ENCODE measurements at regions not wholly inside any gene's neighbourhood (a gene's known extent, or its start where the extent isn't known, plus 50 kb on each side); places are given as distances from the start of the nearest gene placed in this dataset.
"Not testable (repeated sequence)": the region's sequence is repeated elsewhere in the genome, so short reads cannot be mapped to it uniquely, and the experiment has no call there.

DNA sequence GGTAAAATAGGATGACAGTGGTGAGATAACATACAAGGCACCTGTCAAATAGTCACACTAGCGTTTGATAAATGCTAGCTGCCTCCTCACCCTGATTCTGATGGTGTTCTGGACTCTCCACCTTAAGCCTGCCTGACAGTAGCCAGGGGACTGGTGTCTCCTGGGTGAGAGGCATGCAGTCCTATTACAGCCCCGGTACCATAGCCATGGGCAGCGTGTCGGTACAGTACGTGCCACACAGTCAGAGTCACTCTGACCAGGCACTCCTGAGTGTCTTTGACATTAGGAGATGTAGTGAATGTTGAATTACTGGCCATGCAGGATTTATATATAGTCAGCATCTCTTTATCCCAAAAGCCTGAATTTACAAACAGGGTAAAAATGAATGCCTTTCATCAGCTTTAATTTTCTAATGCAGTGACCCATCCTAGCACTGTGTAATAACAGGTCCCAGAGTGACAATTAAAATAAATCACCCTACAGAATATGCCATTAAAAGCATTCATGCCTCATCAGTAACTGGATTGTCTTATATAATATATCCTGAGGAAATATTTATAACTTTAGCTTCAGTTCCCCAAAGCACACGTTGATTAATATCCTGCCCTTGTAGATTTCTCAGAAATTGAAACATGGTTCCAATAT lies 760.3 kb upstream of the SOX11 start:
- Histone ChIP-seq H3K9me3 (no peaks in the 10 kb centered on the region), H3K4me3 (replicated peaks in 1 of 3) (no peak overlapping the region), H3K36me3 (no peaks in the 10 kb centered on the region), H3K27ac (no peak overlapping the region), H3K27me3 (no peaks in the 10 kb centered on the region), H3K4me1 (no peaks in the 10 kb centered on the region)
- 88 to 90% methylated on average over 6 of the region's 6 CpGs for WGBS, 2 donors
- intact Hi-C loops (cut with DNase I): no loop called here
- no peak for DNase-seq
- TF ChIP-seq POLR2A (IDR thresholded peaks at IDR 0.05): no peak
- TF ChIP-seq, protein P1, sequence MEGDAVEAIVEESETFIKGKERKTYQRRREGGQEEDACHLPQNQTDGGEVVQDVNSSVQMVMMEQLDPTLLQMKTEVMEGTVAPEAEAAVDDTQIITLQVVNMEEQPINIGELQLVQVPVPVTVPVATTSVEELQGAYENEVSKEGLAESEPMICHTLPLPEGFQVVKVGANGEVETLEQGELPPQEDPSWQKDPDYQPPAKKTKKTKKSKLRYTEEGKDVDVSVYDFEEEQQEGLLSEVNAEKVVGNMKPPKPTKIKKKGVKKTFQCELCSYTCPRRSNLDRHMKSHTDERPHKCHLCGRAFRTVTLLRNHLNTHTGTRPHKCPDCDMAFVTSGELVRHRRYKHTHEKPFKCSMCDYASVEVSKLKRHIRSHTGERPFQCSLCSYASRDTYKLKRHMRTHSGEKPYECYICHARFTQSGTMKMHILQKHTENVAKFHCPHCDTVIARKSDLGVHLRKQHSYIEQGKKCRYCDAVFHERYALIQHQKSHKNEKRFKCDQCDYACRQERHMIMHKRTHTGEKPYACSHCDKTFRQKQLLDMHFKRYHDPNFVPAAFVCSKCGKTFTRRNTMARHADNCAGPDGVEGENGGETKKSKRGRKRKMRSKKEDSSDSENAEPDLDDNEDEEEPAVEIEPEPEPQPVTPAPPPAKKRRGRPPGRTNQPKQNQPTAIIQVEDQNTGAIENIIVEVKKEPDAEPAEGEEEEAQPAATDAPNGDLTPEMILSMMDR (IDR thresholded peaks at IDR 0.05): no peak

DNA sequence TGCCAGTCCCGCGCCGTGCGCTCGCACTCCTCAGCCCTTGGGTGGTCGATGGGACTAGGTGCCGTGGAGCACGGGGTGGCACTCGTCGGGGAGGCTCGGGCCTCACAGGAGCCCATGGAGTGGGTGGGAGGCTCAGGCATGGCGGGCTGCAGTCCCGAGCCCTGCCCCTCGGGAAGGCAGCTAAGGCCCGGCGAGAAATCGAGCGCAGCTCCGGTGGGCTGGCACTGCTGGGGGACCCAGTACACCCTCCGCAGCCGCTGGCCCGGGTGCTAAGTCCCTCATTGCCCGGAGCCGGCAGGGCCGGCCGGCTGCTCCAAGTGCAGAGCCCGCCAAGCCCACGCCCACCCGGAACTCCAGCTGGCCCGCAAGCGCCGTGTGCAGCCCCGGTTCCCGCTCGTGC lies 756.9 kb upstream of the SOX11 start:
- intact Hi-C loops (cut with DNase I); H3K27me3 ChIP-seq; H3K9me3 ChIP-seq; H3K4me3 ChIP-seq (replicated peaks in 1 of 3); H3K36me3 ChIP-seq; H3K4me1 ChIP-seq; H3K27ac ChIP-seq; DNase-seq: not testable (repeated sequence)
- no CpG with 5 or more reads among the region's 35 CpGs for WGBS, 2 donors

DNA sequence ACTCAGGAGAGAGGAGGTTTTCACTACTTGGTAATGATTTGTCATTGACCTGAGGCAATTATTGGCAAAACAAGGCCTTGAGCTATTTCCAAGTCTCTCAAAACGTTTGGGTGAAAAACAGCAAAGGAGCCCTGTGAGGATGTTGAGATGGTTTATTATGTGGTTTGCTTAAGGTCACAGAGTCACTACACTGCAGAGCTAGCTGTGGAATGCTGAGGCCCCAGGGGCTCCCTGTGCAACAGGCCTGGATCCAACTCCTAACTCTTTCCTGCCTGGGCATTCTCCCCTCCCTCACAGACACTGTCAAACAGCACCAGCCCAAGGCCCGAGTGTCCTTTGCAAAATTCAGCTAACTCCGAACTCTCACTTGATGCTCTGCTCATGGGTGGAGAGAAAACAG lies 754.6 kb upstream of the SOX11 start:
- Histone ChIP-seq H3K36me3 (no peaks in the 10 kb centered on the region), H3K4me1 (no peaks in the 10 kb centered on the region), H3K4me3 (replicated peaks in 1 of 3) (no peak overlapping the region), H3K9me3 (no peaks in the 10 kb centered on the region), H3K27ac (no peak overlapping the region), H3K27me3 (no peaks in the 10 kb centered on the region)
- DNase-seq: no peak
- intact Hi-C loops (cut with DNase I): no loop called here
- WGBS, 2 donors: 31 to 39% methylated on average over 3 of the region's 3 CpGs
- TF ChIP-seq POLR2A (IDR thresholded peaks at IDR 0.05): no peak
- TF ChIP-seq, protein P1 (IDR thresholded peaks at IDR 0.05): no peak

DNA sequence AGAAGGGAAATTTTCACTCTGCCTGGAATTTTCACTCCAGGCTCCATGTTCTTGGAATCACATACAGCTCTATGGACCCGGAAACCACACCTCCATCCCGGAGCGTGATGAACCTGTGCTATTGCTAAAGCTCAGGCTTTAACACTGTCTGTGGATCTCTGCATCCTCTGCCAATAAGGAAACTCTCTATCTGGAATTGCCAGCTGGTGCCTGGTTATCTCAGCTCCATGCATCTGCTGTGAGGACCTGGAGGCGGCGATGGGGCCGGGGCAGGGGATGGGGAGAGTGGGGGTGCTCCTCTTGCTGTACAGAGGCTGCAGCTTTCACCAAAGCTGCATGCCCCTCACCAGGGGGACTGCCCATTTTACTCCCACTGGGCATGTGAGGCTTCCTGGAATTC lies 754.0 kb upstream of the SOX11 start:
- H3K4me1 ChIP-seq: no peaks in the 10 kb centered on the region
- no peaks in the 10 kb centered on the region for H3K36me3 ChIP-seq
- H3K27ac ChIP-seq: no peak overlapping the region
- no peak for DNase-seq
- H3K4me3 ChIP-seq (replicated peaks in 1 of 3): no peak overlapping the region
- no peak for TF ChIP-seq POLR2A (IDR thresholded peaks at IDR 0.05)
- TF ChIP-seq, protein P1 (IDR thresholded peaks at IDR 0.05): no peak
- H3K27me3 ChIP-seq: no peaks in the 10 kb centered on the region
- H3K9me3 ChIP-seq: no peaks in the 10 kb centered on the region
- WGBS, 2 donors: 91 to 96% methylated on average over 6 of the region's 6 CpGs
- intact Hi-C loops (cut with DNase I): no loop called here

DNA sequence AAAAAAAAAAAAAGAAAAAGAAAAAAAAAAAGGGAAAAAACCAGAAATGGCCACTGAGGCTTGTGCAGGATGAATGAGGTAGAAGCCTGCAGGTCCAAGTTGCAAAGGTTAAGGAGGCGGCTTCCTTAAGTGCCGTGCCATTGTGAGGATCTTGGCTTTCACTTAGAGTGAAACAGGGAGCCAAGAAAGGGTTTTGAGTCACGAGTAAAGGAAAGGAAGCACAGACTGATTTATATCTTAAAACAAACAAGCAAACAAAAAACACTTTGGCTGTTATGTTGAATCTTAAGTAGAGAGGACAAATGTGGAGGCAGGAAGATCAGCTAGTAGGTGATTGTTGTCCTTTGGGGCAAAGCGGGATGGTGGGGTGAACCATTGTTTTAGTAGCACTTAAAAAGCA lies 749.7 kb upstream of the SOX11 start:
- WGBS, 2 donors: 70 to 80% methylated on average over 4 of the region's 4 CpGs
- intact Hi-C loops (cut with DNase I): no loop called here
- no peak for TF ChIP-seq POLR2A (IDR thresholded peaks at IDR 0.05)
- TF ChIP-seq, protein P1 (IDR thresholded peaks at IDR 0.05): no peak
- Histone ChIP-seq H3K27me3 (no peaks in the 10 kb centered on the region), H3K36me3 (no peaks in the 10 kb centered on the region), H3K4me1 (no peaks in the 10 kb centered on the region), H3K27ac (no peak overlapping the region), H3K9me3 (no peaks in the 10 kb centered on the region), H3K4me3 (replicated peaks in 1 of 3) (no peak overlapping the region)
- DNase-seq: no peak

DNA sequence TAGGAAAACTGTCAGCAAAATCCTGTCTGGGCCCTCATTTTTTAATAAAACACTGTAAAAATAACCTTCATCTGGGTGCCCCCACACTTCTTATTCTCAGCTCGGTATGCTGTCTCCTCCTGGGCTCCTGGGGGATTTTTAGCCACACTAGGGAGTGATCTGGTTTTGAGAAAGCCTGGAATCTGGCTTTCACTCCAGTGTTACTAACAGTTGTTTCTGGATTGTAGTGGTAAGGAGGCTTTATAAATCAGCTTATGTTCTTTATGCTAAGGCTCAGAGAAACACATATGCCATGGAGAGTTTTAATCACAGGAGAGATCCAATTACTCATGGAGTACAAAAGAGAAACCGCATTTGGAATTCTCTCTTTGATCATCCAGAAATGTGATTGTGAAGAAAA lies 744.3 kb upstream of the SOX11 start:
- Histone ChIP-seq H3K36me3 (no peaks in the 10 kb centered on the region), H3K4me1 (no peaks in the 10 kb centered on the region), H3K27ac (no peak overlapping the region), H3K27me3 (no peaks in the 10 kb centered on the region), H3K4me3 (replicated peaks in 1 of 3) (no peak overlapping the region), H3K9me3 (no peaks in the 10 kb centered on the region)
- TF ChIP-seq, protein P1 (IDR thresholded peaks at IDR 0.05): no peak
- no peak for TF ChIP-seq POLR2A (IDR thresholded peaks at IDR 0.05)
- DNase-seq: no peak
- intact Hi-C loops (cut with DNase I): no loop called here
- WGBS, 2 donors: 76 to 81% methylated on average over 2 of the region's 2 CpGs

All from thyroid gland (tissue), 4 donors.